Left hindlimb (tissue), 1 donor: ENCODE measurements at regions not wholly inside any gene's neighbourhood (a gene's known extent, or its start where the extent isn't known, plus 50 kb on each side); places are given as distances from the start of the nearest gene placed in this dataset.
A peak's percentile ranks its signal among the peaks of the same experiment; 100 is the strongest.

ENCODE experiments used
- DNase-seq: peaks from one replicate; pipeline ENCODE4 v3.0.0-alpha.2; 2018

DNA sequence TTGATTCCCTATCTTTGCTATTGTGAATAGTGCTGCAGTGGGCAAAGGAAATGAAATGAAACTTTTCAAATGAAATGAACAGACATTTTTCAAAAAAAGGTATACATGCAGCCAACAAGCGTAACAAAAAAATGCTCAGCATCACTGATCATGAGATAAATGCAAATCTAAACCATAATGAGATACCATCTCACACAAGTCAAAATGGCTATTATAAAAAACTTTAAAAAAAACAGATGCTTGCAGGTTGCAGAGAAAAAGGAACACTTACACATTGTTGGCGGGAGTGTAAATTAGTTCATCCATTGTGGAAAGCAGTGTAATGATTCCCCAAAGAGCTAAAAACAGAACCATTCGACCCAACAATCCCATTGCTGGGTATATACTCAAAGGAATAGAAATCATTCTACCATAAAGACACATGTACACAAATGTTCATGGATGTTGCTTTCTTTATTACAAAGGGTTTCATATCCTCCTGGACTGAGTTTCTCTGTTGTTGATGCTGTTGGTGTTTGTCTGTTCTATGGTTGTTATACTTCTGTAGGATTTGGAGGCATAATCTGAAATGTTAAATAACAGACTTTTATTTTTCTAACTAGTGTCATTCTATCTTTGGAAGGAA is 99.3 kb upstream of the SOX9 start:
- DNase-seq, result no peak

DNA sequence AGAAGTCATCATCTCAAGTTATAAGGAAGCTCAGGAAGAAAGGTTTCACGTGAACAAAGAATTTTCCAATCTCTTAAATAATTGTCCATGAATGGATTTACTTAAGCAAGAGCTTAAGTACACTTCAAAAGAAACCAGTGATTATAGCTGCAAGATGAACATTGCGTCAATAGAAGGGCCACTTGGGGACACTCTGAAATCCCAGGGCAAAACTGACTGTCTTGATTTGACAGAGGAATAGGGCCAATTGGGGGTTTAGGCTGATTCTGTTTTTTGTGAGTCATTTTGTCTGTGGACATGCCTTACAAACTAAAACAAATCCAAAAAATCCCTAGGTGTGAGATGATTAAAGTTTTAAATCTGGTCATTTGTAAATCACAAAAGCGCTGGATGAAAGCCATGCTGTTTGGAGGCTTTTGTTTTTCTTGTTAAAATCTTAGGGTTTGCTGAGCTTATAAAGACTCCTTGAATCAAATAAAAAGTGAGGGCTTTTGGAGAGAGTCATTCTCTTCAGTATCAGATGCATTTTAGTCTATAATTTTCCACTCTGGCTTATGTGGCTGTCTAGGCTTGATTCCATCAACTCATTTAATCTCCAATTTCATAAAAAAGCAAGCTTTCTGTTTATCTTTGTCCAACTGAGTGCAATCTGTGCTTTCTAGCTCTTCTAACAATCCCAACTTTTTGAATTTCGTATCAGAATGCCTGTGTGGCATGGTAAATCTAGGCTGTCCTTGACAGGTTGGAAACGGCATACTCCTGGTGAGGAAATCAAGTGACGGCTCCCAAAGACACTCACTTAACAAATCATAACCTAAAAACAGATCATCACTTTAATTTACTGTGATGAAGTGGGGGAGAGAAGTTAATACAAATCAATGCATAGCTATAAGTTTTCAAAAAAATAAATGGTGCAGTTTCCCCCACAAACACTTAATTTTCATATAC is 98.2 kb upstream of the SOX9 start:
- DNase-seq, result no peak

DNA sequence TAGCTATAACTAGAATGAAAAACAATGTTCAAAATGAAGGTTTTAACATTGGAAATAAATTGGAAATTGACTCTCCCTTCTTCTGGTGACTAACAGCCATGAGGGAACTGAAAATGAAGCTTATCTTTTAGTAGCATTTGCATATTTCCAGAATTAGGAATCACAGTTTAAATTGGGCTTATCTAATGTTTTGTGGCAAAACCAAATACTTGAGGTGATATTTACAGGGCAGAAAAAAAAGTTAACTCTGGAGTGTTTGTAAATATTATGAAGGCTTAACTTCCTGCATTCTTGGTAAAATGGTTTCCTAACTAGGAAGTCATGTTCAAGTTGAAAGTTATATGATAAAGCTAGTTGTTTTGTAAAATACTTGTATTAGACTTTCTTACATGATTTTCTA is 96.4 kb upstream of the SOX9 start:
- DNase-seq, result no peak

DNA sequence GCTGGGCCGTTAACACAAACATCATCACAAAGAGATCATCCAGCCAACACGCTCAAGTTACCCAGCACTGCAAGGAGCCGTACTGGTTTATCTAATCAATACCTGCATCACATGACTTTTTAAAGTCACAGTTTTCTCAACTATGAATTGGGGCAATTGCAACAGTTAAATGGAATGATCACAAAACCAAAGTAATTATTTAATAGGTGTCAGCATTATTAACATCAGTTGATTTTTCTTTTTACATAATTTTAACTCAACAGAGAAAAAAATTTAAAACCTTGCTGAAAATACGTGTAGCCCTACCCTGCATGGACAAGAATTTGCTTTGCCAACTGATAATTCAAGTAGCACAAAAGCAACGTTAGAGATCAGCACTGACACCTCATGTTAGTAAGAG is 95.7 kb upstream of the SOX9 start:
- DNase-seq, result no peak

DNA sequence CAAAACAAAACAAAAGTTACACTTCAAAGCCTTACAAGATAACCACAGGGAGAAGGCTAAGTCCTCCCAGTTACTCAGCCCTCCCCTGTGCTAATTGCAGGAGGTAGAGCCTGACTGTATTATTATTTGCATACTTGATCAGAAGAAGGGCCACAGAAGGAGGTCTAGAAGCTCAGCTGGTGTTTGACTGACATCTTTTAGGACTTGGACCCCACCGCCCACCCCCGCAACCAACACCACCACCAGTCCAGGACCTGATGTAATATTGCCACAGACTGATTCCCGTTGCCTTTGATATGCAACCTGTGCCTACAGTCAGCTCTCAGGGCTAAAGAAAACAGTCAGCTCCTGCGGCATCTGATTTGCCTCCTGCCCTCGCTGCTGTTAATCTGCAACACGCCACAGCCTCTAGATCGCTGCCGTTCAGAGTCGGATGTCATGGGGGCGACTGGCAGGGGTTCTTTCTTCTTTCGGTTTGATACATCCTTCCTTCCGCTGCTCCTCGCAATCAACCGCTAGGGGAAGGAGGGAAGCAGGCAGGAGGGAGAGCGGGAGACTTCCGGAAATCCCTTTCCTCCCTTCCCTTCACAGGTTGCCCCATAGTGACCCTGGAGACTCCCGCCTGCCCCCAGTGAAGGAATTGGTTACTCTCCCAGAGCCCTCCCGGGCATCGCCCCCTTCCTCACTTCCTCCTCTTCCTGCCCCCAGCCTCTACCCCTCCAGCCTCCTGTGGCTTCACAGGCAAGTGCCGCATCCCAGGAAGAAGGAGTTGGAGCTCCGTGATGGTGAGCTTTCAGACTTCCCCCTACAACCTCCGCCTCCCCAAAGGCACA is 90.5 kb upstream of the SOX9 start:
- peak; percentile 72 for DNase-seq

DNA sequence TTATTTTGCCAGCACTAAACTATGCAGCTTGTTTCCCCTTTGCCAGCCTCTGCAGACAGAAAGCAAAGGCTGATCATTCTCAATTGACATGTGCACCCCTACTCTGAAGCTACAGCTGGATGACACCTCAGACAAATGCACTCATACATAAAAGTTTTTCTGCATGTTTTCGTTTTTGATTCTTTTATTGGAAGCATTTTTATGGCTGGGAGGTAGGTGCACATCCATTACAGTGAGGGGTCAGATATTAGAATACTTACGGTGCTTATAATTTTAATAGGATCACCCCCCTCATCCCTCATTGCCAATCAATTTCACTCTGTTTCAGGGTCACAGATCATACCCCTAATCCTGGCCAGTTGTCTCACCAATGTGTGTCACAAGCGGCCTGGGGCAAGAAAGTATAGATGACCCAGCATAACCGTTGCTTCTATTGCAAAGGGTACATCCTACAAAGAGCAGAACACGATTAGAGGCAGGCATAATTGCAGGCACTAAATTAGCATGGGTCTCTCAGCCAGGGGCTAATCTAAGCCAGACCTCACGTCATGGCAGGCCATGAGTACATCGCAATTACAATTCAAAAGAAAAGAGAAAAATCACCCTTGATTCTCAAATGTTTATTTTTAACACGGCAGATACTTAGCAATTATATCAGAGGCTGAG is 89.5 kb upstream of the SOX9 start:
- no peak for DNase-seq

DNA sequence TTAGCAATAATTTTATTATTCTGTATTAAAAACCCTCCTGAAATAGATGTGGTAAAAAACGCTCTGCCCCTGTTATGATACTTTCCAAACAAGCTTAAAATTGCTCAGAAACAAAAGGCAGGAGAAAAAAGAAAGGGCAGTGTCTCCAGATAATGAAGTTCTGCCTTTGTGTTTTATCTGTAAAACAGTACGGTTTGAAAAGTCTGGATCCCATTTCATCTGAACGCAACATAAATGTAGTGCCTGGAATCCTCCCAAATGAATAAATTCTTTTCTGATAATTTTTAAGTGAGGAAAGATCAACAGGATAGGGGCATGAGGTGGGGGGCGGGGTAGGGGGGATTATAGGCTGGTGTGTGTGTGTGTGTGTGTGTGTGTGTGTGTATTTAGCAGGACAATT is 87.5 kb upstream of the SOX9 start:
- DNase-seq, result no peak

DNA sequence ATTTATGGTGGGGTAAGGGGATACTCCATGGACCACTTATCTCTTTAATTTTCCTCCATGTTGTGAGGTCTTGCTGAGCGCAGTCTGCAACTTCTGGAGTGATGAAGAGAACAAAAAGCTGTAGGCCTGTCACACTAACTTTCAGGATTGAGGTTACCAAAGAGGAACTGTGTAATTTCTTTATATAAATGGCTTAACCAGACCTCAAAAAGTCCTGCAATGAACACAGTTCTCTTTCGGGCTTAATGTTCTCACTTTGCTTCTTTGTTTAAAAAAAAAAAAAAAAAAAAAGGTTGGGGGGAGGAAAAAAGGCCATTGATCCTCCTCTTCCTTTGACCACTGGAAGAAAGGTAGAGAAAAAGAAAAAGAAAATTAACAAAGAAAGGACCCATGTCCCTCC is 86.8 kb upstream of the SOX9 start:
- no peak for DNase-seq

DNA sequence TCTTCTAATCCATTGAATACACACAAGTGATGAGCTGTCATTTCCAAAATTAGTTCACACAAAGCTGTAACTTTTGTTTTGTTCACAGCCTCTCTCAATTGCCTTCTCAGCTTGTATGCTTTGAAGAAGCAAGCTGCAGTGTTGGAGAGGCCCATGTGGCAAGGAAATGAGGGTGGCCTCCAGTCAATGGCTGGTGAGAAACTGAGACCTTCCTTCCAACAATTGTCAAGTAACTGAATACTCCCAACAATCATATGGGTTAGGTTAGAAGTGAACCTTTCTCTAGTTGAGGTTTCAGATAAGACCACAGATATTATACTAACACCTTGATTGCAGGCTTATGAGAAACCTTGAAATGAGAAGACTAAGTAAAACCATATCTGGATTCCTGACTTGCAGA is 82.4 kb upstream of the SOX9 start:
- no peak for DNase-seq

DNA sequence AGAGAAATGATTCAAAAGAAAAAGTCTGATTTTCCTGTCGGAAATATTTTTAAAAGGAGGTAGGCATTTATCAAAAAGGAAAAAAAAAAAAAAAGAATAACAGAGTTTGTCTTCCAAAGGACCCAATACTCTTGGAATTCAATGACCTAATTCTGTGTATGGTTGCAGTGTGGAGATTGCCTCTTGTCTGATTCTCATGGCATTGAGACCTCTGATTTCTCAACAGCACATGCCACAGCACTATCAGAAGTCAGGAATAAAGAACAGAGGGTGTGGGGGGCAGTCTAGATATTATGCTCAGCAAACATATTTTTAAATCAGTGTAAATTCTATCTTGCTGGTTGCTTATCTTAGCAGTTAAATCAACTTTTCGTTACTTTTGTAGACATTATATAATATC is 81.3 kb upstream of the SOX9 start:
- no peak for DNase-seq

DNA sequence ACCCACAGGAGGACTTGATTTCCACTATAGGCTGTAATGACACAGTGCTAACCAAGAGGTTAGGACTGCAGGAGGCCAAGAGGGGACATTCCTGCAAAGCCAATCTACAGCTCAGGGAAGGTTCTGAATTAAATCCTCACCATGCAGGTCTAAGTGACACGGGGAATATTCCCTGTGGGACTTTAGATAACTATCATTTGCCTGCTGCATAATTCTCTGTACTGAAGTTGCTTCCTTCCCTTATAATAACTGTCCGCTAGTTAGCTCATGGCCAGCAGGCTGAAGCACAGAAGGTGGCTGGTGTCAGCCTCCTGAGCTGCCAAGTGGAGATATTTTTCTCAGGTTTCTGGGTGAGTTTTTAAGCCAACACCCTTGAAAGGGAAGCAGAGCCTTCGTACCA is 74.6 kb upstream of the SOX9 start:
- no peak for DNase-seq

DNA sequence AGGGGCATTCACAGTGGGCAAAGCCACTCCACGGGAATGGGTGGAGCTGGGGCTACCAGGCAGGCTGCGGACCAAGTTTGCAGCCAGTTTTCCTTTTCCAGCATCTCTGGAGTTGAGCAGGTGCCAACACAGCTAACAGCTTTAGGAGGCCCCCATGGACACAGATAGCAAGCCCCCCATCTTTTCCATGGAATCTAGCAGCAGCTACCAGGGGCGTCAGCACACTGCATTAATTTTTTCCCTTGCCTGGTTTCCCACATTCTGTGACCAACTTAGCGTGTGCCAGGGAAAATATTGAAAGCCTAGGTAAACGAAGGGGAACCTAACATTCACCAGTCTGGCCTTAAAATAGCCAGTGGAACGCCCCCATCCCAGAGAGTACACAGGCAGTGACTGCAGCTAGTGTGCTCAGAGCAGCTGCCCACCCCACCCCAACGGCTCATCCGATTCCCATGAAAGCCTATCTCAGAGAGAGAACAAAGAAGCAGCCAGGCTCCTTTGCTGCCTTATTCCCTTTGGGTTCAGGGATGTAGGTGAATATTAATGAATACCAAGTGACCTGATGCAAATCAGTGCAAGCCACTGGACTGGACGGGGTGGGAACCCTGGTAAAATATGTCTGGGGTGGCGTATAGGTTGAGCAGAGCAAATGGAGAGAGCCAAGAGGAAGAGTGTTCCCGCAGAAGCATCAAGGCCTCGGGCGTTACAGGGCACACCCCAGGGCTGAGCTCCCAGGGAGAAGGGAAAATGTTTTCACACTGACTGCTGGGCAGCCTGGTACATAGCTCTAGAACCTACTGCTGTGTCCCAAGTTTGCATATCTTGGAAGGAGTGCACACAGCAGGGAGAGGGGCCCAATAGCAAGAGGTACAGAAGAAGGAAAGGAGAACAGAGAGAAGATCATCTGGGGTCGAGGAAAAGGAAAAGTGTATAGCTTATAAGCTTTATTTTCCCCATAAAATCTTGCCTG is 73.9 kb upstream of the SOX9 start:
- peak; percentile 66 for DNase-seq

DNA sequence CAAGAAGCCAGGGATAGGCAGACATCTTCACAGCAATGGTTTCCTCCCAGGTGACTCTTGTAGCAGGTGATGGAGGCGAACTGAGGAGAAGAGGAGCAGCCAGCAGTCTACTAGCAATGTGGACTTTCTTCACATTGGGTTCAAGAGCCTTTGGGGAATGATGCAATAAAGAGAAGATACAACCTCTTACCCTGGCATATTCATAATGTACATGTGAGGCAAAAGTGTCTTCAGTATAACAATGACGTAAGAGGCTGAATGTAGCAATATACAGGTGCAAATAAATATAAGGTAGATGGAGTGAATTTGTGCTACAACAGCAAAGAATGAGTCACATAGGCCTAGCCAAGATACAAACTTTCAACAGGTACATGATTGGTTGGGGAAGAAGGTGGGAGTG is 70.9 kb upstream of the SOX9 start:
- no peak for DNase-seq

DNA sequence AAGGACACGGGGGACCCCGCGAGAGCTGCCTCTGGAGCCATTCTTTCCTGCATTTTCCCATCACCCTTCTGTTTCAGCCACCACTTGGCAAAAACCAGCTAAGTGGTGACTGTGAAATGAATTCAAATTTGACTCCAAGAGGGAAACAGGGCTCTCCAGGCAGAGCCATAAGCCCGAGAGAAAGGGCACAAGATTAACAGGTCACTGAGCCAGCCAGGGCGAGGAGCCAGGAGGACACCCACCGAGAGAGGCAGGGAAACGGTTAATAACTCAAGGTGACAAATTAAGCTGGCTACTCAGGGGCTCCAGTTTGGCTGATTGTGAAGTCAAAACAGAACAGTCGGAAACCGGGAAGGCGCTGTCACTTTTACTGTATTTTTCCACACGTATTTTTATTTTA is 67.8 kb upstream of the SOX9 start:
- peak; percentile 45 for DNase-seq

DNA sequence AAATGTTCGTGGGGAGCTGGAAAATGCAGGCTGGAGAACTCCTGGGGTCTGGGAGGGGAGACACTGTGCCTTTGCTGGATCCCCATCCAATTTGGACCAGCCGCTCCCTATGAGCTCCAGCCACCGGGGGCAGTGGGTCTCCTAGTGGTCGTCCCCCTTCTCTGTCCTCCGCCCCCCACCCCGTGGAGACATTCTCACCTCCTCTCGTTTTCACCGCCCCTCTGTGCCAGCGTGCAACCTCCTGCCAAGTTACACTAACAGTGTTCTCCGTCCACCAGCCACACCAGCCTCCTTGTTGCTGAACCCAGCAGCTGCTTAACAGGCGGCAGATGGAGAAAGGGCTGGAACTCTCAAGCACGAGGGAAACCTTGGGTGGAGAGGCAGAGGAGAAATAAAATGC is 67.4 kb upstream of the SOX9 start:
- DNase-seq, result peak; percentile 59

DNA sequence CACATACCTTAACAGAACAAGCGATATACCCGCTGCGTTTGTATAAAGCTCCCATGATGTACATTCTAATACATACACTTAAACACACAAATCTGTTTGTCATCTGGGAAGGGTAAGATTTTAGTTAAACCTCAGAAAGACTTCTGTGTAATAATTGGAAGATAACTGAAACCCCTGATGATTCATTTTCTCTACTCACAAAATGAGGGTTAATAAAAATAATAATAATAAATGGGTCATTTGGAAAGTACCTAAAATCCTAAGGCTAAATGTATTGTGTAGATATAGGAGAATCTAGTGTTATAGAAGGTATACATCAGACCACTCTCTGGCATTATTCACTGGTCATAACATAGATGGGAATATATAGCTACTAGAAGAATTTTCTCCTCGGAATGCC is 64.7 kb upstream of the SOX9 start:
- no peak for DNase-seq

DNA sequence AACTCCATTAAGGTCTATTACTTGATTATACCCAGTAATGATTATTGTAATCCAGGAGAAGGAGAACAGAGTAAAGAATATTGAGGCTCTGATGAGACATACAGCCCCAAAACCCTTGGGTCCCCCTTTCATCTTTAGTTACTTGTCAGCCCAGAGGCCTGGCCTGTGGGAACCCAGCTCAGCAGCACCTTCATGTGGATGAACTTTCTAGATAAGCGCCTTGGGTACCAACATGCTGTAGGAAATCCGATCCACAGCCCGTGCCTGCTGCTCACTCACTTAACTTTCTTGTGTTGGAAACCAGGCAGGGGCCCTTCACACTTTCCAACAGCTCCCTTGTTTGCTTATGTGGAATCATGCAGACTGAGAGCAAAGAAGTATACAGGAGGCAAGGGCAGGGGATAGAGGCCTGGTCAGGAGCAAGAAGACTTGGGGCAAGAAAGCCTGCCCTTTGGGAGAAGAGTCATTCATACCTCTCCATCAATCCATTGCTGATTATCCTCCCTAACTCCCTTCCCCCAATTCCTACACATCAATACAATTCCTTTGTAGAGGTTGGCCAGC is 64.0 kb upstream of the SOX9 start:
- DNase-seq, result no peak

DNA sequence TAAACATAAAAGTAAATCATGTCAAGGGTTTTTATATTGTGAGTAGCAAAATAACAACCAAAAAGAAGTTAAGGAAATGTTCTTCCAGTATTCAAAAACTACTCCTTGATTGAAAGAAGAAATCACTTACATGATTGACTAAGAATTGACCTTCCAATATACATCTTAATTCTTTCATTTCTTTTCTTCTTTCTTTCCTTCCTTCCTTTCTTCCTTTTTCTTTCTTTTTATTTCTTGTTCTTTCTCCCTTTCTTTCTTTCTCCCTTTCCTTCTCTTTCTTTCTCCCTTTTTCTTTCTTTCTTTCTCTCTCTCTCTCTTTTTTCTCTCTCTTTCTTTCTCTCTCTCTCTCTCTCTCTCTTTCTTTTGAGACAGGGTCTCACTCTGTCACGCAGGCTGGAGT is 60.7 kb upstream of the SOX9 start:
- DNase-seq, result no peak

DNA sequence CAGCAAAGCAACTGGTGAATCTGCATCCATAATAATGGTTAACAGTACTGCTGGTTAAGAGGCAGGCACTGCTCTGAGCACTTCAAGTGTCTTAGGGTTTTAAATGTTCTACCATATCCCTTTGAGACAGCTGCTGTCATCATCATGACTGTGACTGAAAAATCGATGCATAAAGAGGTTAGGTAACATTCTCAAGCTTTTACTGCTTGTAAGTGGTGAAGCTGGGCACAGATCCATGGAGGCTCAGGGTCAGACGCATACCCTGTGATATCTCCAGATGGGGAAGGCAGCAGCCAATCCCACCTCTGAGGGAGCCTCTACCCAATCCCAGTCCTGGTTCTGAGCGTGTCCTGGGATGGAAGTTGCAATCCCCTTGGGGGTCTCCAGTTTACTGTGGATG is 57.6 kb upstream of the SOX9 start:
- no peak for DNase-seq

DNA sequence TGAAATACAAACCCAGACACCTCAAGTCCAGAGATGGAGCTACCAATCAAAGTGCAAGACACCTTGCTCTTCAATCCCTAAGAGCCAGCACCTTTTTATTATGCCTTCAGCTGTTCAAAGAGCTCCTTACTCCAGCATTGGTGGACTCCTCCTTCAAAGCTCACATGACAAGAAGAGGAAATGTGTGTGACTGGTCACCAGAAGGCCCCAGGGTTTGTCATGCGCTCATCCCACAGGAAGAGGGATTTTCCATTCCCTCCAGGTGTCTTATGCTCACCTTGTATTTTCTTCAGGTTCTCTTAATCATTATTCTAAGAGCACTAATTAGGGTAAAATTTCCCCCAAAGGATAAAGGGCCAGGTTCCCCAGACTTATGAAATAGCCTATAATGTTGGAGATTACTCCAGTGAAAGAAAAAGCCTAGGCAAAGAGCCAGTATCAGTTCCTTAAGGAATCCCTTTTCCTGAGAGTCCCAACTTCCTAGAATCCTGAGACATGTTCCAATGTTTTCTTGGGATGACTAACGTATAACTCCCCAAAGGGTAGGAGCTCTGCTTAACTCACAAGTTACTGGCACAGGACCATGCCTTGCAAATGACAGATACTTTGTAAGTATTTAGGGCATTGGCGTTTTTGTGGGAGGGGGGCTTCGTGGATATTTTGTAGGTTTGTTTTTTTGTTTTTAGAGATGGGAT is 56.9 kb upstream of the SOX9 start:
- no peak for DNase-seq
